Activated CD4-positive, alpha-beta T cell treated with anti-CD3 and anti-CD28 coated beads, Interleukin-2, amount 10 ng/mL, durations not matched to agents 24 days and 14 days (primary cell): ENCODE measurements at regions not wholly inside any gene's neighbourhood (a gene's known extent, or its start where the extent isn't known, plus 50 kb on each side); places are given as distances from the start of the nearest gene placed in this dataset.

Experiments
- DNase-seq: peaks from one replicate; pipeline ENCODE4 v3.0.0; 2022
- H3K27ac Mint-ChIP-seq: one replicate; pipeline ENCODE4 v1.8.0; 2022; ENCODE audit warnings: mild to moderate bottlenecking, mixed read lengths
- H3K27me3 Mint-ChIP-seq: one replicate; pipeline ENCODE4 v1.8.0; 2022; ENCODE audit warnings: mixed read lengths
- H3K36me3 Mint-ChIP-seq: one replicate; pipeline ENCODE4 v1.8.0; 2022; ENCODE audit warnings: low read depth, mild to moderate bottlenecking, mixed read lengths
- H3K4me1 Mint-ChIP-seq: one replicate; pipeline ENCODE4 v1.8.0; 2021; ENCODE audit warnings: mixed read lengths
- H3K4me3 Mint-ChIP-seq: one replicate; pipeline ENCODE4 v1.8.0; 2022; ENCODE audit warnings: mild to moderate bottlenecking, moderate library complexity, mixed read lengths
- H3K9me3 Mint-ChIP-seq: one replicate; pipeline ENCODE4 v1.8.0; 2021; ENCODE audit warnings: mixed read lengths
- intact Hi-C: fragments of 100-400 bp; cut with micrococcal nuclease; formaldehyde crosslinking; loops from one replicate; pipeline ENCODE4 v1.15.1; 2023

DNA sequence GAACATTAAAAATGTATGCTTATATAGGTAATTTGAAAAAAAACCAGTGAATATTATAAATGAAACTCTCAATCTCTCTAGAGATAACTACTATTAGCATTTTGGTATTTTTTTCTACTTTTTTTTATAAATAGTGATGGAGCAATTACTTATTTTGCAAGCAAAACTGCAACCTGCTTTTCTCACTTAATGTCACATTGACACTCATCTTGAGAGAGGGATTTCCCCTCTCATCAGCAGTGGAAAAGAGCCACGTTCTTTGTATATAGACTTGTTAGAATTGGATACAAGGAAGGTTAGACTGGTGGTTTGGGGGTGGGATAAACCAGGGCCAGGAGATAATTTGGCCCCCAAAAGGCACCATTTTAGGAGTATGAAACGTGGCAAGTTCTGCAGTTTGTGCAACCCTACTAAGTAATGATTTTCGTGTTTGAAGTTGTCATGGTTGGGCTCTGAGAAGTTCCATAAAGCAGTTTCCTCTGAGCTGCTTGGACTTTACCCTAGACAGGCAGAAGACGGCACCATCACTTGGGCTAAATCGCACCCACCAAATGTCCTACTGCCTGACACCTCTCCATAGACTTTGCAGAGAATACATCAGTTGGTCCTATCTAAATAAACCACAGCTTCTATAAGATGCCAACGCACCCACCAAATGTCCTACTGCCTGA, 194.0 kb downstream of the ACTR3 start:
- no peak for DNase-seq
- intact Hi-C loops = no loop called here
- Mint-ChIP-seq H3K4me3 (no peak overlapping the region), H3K36me3 (no peaks in the 10 kb centered on the region), H3K27ac (no peak overlapping the region), H3K4me1 (no peaks in the 10 kb centered on the region), H3K9me3 (no peaks in the 10 kb centered on the region), H3K27me3 (no peaks in the 10 kb centered on the region)

DNA sequence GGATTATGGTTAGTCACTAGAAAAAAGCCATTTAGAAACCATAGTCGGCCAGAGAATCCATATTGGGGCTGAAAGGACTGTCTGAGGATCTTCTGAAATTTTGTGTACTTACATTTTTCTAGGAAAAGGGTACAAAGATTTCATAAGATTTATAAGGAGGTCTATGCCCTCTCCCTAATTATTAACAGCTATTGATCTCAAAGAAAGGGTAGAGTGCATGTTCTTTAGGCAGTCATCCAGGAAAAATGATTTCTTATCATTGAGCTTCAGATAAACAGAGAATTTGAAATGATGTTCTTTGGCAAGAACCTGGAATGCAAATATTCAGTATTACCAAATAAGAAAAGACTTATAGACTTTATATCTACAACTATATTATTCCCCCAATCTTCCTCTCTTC, 195.3 kb downstream of the ACTR3 start:
- H3K36me3 Mint-ChIP-seq = no peaks in the 10 kb centered on the region
- no peaks in the 10 kb centered on the region for H3K9me3 Mint-ChIP-seq
- no peak for DNase-seq
- intact Hi-C loops = no loop called here
- no peaks in the 10 kb centered on the region for H3K4me1 Mint-ChIP-seq
- no peaks in the 10 kb centered on the region for H3K27me3 Mint-ChIP-seq
- H3K4me3 Mint-ChIP-seq = no peak overlapping the region
- H3K27ac Mint-ChIP-seq = no peak overlapping the region

DNA sequence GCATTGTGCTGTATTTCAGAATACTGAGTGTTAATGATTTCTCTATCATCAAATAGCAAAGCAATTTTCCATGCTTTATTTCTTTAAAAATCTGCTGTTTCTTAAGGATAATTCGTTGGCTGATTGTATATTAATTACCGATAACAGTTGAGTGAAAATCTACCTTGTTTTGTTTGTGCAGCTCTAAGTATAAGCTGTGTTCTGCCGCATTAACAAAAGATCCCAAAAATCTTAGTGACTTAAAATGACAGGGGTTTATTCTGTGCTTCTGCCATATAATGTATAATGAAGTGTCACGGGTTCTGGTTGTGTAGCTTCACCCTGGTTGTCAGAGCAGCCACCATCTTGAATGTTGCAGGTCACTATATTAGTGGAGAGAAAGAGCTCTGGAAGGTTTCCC, 196.1 kb downstream of the ACTR3 start:
- H3K4me3 Mint-ChIP-seq = no peak overlapping the region
- H3K36me3 Mint-ChIP-seq = no peaks in the 10 kb centered on the region
- intact Hi-C loops = no loop called here
- no peak for DNase-seq
- no peaks in the 10 kb centered on the region for H3K4me1 Mint-ChIP-seq
- no peak overlapping the region for H3K27ac Mint-ChIP-seq
- no peaks in the 10 kb centered on the region for H3K27me3 Mint-ChIP-seq
- no peaks in the 10 kb centered on the region for H3K9me3 Mint-ChIP-seq

DNA sequence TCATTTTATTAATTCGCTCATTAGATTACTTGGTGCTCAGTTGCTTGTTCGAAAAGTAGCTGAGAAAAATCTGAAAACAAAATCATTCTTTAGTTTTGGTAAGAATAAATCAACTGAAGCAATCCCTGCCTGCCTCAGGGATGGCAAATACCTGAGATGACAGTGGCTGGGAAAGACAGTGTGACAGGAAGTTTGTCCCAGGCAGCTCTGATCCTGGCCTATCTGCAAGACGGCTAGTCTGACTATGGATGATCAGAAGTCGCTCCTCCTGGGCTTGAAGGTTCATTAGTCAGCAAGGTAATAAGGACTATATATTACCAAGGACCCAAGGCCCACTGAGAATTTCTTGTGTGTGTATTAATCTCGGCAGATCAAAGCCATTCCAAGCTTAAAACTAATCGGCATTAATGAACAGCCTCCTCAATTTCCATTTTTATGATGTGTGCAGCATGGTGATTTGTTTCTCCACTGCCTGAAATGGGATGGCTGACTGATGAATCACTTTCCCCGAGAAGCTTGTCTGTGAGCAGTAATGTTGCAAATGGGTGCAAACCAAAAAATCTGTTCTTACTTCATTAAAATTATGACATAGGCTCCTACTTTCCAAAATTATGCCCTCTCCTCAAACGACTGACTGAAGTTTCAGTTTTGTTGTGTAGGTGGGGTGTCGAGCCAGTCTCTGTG, 199.9 kb downstream of the ACTR3 start:
- intact Hi-C loops = no loop called here
- no peak overlapping the region for H3K4me3 Mint-ChIP-seq
- no peak for DNase-seq
- H3K27ac Mint-ChIP-seq = no peak overlapping the region
- no peaks in the 10 kb centered on the region for H3K36me3 Mint-ChIP-seq
- no peaks in the 10 kb centered on the region for H3K4me1 Mint-ChIP-seq
- H3K27me3 Mint-ChIP-seq = peaks cover 2% of the 10 kb centered on the region
- no peaks in the 10 kb centered on the region for H3K9me3 Mint-ChIP-seq

DNA sequence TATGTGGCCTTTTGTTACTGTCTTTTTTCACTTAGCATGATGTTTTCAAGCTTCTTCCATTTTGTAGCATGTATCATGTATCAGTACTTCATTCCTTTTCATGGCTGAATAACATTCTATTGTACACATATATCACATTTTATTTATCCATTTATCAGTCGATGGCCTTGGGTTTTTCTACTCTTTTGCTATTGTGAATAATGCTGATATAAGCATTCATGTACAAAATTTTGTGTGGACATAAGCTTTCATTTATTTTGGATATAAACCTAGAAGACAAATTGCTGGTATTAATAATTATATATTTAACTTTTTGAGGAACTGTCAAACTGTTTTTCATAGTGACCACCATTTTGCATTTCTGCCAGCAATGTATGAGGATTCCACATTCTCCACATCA, 201.1 kb downstream of the ACTR3 start:
- H3K9me3 Mint-ChIP-seq = no peaks in the 10 kb centered on the region
- no peak overlapping the region for H3K27ac Mint-ChIP-seq
- H3K36me3 Mint-ChIP-seq = no peaks in the 10 kb centered on the region
- H3K4me1 Mint-ChIP-seq = no peaks in the 10 kb centered on the region
- DNase-seq = no peak
- H3K27me3 Mint-ChIP-seq = peaks cover 2% of the 10 kb centered on the region
- intact Hi-C loops = no loop called here
- no peak overlapping the region for H3K4me3 Mint-ChIP-seq

DNA sequence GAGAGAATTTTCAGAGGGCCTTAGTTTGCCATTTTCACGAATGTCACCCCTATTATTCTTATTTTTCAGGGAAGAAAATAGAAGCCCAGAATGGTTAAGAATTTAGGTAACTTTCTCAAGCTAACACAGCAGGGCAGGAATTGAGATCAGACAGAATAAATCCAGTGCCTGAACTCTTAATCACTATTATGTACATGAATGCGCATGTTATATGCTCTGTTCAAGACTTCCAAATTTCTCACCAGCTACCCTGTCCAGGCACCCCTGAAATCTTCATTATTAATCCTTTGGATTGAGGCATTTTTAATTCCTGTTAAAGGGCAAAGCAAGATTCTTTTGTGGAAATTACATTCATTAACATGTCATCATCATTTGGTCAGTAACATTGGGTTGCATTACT, 218.4 kb downstream of the ACTR3 start:
- Mint-ChIP-seq H3K27me3 (peaks cover 2% of the 10 kb centered on the region), H3K36me3 (no peaks in the 10 kb centered on the region), H3K4me3 (no peak overlapping the region), H3K9me3 (no peaks in the 10 kb centered on the region), H3K27ac (no peak overlapping the region), H3K4me1 (no peaks in the 10 kb centered on the region)
- DNase-seq = no peak
- intact Hi-C loops = no loop called here

DNA sequence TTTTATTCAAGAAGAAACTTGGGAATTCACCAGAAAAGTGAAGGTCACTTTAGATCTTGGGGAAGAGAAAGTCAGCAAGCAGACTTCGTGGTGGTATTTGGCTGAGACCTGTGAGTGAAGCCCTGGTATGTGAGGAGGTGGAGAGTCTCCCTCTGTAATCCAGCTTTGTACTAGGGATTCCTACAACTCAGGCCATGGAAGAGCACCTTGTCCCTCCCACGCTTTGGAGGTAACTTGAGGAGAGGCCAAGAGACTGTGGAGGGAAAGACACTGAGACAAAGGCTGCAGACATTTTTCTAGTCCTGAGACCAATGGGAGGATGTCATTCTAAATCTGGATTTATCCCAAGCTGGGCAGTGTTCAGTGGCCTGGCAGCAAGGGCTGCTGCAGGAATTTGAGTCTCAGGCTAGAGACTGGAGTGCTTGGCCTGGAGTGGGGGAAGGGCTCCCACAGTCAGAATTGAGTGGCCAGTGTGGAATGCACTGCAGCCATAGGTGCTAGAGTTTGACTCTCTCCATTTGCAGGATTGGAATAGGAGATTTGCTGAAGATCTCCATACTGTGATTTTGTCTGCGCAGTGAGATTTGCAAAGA, 219.0 kb downstream of the ACTR3 start:
- no peak for DNase-seq
- no peak overlapping the region for H3K27ac Mint-ChIP-seq
- intact Hi-C loops = no loop called here
- no peaks in the 10 kb centered on the region for H3K4me1 Mint-ChIP-seq
- H3K27me3 Mint-ChIP-seq = peaks cover 2% of the 10 kb centered on the region
- H3K36me3 Mint-ChIP-seq = no peaks in the 10 kb centered on the region
- H3K4me3 Mint-ChIP-seq = no peak overlapping the region
- no peaks in the 10 kb centered on the region for H3K9me3 Mint-ChIP-seq

DNA sequence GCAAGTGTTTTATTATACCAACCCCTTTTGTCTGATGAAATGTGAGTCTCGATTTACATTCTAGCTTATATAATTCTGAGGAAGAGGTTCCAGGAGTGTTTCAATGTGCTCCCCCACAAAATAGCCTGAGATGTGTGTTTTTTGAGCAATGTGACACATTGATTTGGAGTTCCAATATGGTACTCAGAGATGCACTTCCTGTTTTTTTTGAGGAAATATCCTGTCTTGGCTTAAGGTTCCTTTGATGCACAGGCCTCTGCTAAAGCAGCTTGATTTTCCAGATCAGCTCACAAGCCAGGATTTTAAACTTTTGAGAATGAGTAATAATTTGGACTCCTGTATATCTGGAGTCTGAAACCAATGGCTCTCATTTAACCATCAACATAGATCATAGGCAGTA, 221.4 kb downstream of the ACTR3 start:
- H3K4me1 Mint-ChIP-seq = no peaks in the 10 kb centered on the region
- DNase-seq = no peak
- no peak overlapping the region for H3K4me3 Mint-ChIP-seq
- intact Hi-C loops = no loop called here
- H3K27me3 Mint-ChIP-seq = peaks cover 4% of the 10 kb centered on the region
- H3K36me3 Mint-ChIP-seq = no peaks in the 10 kb centered on the region
- no peak overlapping the region for H3K27ac Mint-ChIP-seq
- H3K9me3 Mint-ChIP-seq = no peaks in the 10 kb centered on the region

DNA sequence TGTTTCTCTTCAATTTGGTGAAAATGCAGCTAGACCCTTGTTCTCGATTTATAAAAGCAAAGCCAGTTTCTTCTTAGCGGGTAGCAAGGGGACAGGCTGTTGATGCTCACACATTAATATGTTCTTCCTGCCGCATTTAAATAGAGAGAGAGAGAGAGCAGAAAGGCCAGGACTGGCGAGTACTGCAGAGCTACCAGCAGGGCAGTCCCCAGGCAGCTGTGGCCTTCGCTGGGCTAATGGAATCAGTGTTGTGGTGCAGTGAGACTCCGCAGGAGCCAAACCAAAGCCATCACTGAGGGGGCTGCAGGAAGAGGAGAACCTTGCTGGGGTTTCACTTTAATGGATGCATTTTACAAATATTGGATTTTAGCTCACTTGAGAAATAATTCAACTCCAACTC, 223.6 kb downstream of the ACTR3 start:
- DNase-seq = no peak
- Mint-ChIP-seq H3K9me3 (no peaks in the 10 kb centered on the region), H3K36me3 (no peaks in the 10 kb centered on the region), H3K4me1 (no peaks in the 10 kb centered on the region), H3K27me3 (peaks cover 2% of the 10 kb centered on the region), H3K4me3 (no peak overlapping the region), H3K27ac (no peak overlapping the region)
- intact Hi-C loops = no loop called here

DNA sequence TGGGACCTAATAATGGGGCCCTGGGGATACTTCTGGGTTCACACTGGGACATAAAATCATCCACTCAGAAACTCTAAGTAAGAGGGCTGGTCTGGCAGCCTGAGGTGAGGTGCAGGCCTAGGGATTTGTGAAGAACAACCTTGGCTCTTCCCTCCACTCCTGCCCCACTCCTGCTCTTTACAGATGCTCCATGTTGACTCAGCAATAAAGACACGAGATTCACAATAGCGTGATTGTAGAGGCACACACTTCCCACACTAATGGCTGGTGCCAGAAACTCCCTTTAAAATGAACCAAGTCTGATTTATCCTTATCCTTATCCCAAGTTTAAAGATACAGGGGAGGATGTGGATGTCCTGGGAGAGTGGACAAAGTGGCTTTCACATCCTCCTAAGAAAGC, 228.2 kb downstream of the ACTR3 start:
- no peaks in the 10 kb centered on the region for H3K9me3 Mint-ChIP-seq
- intact Hi-C loops = no loop called here
- peaks cover 2% of the 10 kb centered on the region for H3K27me3 Mint-ChIP-seq
- no peaks in the 10 kb centered on the region for H3K4me1 Mint-ChIP-seq
- H3K4me3 Mint-ChIP-seq = no peak overlapping the region
- no peaks in the 10 kb centered on the region for H3K36me3 Mint-ChIP-seq
- DNase-seq = no peak
- no peak overlapping the region for H3K27ac Mint-ChIP-seq

DNA sequence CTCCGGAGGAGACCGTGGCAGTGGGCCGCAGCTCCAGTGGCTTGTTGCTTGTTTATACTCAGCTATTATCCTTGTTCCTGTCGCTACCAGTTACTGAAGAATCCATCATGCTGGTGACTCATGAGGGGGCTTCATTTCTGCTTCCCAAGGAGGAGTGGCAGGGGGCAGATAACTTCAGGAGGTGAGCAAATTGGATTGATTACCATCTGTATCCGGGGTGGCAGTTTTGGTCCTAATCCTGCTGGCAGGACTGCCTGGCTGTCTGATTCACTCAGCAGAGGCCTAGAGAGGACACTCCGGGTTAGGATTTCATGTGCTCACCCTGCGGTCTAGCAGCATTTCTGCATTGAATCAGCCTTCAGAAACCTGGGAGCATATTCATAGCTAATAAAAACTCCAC, 230.0 kb downstream of the ACTR3 start:
- no peak overlapping the region for H3K4me3 Mint-ChIP-seq
- intact Hi-C loops = no loop called here
- H3K4me1 Mint-ChIP-seq = no peaks in the 10 kb centered on the region
- no peak for DNase-seq
- H3K9me3 Mint-ChIP-seq = no peaks in the 10 kb centered on the region
- H3K27ac Mint-ChIP-seq = no peak overlapping the region
- H3K36me3 Mint-ChIP-seq = no peaks in the 10 kb centered on the region
- peaks cover 2% of the 10 kb centered on the region for H3K27me3 Mint-ChIP-seq

DNA sequence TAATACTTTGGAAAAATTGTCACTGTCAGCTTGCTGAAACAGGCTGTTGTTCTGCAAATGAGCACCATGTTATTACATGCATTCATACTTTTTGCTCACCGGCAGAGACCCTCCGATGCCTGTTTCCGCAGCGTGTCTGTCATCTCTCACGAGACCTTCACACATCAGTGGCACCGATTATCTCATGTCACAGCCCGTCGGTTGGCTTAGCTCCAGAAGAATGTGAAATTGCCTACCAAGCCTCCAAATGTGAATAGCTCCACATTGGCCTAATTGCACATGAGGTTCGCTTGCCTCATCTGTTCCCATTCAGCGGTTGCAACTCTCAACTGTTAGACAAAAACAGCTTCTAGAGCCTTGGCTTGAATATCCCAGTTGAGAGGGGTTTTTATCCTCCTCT, 233.0 kb downstream of the ACTR3 start:
- Mint-ChIP-seq H3K27ac (no peak overlapping the region), H3K27me3 (no peaks in the 10 kb centered on the region), H3K36me3 (no peaks in the 10 kb centered on the region), H3K4me3 (no peak overlapping the region), H3K9me3 (no peaks in the 10 kb centered on the region), H3K4me1 (no peaks in the 10 kb centered on the region)
- intact Hi-C loops = no loop called here
- peak; percentile 47 for DNase-seq

DNA sequence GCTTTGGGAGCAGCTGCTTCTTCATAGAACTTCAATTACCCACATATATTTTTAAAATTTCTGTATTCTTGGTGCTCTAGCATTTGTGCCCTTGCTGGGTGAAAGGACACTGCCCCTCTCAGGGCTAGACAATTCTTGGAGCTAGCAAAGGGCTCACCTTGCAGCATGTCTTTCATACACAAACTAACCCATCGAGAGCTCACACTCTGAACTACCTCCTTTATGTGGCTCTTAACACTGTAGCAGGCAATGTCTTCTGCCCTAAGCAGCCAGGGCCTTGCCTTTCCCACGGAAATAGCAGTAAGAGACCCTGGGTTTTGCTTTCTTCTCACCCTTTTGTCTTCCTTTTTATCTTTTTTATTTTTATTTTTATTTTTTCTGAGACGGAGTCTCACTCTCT, 234.0 kb downstream of the ACTR3 start:
- Mint-ChIP-seq H3K9me3 (no peaks in the 10 kb centered on the region), H3K27ac (no peak overlapping the region), H3K4me1 (no peaks in the 10 kb centered on the region), H3K4me3 (no peak overlapping the region), H3K36me3 (no peaks in the 10 kb centered on the region), H3K27me3 (no peaks in the 10 kb centered on the region)
- intact Hi-C loops = no loop called here
- DNase-seq = peak; percentile 25

DNA sequence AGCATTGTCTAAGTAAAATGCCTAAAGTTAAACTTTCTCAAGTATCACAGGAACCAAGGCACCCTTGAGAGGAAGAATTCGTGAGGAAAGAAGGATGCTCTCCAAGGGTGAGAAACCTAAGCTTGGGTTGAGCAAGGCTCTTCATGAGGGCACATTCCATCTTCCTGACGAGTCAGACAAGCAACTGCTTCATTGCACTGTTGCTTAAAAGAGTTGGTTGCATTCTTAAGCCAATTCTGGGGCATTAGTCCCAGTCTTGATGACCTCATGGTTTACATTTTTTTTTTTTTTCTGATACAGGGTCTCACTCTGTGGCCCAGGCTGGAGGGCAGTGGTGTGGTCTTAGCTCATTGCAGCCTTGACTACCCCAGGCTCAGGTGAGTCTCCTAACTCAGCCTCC, 237.5 kb downstream of the ACTR3 start:
- no peak for DNase-seq
- H3K27ac Mint-ChIP-seq = no peak overlapping the region

DNA sequence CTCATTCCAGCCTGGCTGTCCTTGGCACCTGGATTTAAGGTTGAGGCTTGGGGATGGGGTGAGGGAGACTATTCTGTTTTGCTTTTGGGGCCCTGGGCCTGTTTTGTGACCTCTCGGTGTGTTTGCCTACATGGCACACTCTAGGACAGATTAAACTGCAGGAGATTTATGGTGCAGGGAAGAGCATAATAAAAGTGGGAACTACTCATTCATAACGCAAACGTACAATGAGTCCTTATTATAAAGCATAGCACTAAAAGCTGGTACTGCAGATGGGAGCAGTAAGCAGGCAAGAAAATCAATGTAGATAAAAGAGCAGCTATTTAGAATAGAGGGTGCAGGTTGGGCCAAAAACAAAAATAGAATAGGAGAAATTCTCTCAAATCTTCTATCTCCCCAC, 238.4 kb downstream of the ACTR3 start:
- intact Hi-C loops = no loop called here
- Mint-ChIP-seq H3K9me3 (no peaks in the 10 kb centered on the region), H3K4me3 (no peak overlapping the region), H3K27me3 (no peaks in the 10 kb centered on the region), H3K27ac (no peak overlapping the region), H3K4me1 (no peaks in the 10 kb centered on the region), H3K36me3 (no peaks in the 10 kb centered on the region)
- DNase-seq = peak; percentile 41

More for the DNA sequence above, 237.5 kb downstream of the ACTR3 start:
- H3K27me3 Mint-ChIP-seq = no peaks in the 10 kb centered on the region
- no peaks in the 10 kb centered on the region for H3K4me1 Mint-ChIP-seq
- H3K9me3 Mint-ChIP-seq = no peaks in the 10 kb centered on the region
- no peak overlapping the region for H3K4me3 Mint-ChIP-seq
- H3K36me3 Mint-ChIP-seq = no peaks in the 10 kb centered on the region
- intact Hi-C loops = no loop called here
